ENCODE measurements at regions not wholly inside any gene's neighbourhood (a gene's known extent, or its start where the extent isn't known, plus 50 kb on each side); places are given as distances from the start of the nearest gene placed in this dataset.

DNA sequence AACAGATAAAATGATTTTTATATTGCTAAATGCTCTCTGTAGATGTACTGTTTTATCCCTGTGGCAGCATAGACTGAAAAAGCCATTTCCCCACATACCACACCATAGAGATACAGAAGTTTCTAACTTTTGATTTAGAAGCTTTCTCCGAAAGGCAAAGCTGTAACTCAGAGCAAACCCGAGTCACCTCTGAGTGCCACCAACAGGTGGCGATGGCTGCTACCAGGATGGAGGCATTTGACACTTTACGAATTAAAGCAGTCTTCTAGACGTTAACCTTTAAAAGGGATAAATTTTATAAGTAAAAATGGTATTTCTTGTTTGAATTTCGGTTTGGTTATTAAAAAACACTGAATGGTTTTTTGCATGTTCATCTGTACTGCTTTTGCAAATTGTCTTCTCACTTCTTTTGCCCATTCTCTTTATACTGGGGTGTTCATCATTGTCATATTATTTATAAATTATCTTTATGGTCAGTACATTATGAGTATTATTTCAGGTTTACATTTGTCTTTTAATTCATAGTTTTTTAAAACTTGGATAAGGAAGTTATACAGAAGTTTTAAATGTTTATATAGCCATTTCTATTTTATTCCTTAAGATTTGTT lies 201.0 kb upstream of the CEP162 start:
- no peak for DNase-seq (ENCODE audit: low read depth)
- H3K4me3 ChIP-seq (ENCODE audit: low read depth, low read length): no peak overlapping the region
- TF ChIP-seq, protein P1, sequence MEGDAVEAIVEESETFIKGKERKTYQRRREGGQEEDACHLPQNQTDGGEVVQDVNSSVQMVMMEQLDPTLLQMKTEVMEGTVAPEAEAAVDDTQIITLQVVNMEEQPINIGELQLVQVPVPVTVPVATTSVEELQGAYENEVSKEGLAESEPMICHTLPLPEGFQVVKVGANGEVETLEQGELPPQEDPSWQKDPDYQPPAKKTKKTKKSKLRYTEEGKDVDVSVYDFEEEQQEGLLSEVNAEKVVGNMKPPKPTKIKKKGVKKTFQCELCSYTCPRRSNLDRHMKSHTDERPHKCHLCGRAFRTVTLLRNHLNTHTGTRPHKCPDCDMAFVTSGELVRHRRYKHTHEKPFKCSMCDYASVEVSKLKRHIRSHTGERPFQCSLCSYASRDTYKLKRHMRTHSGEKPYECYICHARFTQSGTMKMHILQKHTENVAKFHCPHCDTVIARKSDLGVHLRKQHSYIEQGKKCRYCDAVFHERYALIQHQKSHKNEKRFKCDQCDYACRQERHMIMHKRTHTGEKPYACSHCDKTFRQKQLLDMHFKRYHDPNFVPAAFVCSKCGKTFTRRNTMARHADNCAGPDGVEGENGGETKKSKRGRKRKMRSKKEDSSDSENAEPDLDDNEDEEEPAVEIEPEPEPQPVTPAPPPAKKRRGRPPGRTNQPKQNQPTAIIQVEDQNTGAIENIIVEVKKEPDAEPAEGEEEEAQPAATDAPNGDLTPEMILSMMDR (conservative IDR thresholded peaks at IDR 0.05; ENCODE audit: low read depth, low read length): peak; percentile 96

GRCh38 chr6:84425971-84426705 lies 198.7 kb upstream of the CEP162 start:
- H3K4me3 ChIP-seq (ENCODE audit: low read depth, low read length): no peak overlapping the region
- no peak for DNase-seq (ENCODE audit: low read depth)
- TF ChIP-seq, protein P1 (conservative IDR thresholded peaks at IDR 0.05; ENCODE audit: low read depth, low read length): no peak

DNA sequence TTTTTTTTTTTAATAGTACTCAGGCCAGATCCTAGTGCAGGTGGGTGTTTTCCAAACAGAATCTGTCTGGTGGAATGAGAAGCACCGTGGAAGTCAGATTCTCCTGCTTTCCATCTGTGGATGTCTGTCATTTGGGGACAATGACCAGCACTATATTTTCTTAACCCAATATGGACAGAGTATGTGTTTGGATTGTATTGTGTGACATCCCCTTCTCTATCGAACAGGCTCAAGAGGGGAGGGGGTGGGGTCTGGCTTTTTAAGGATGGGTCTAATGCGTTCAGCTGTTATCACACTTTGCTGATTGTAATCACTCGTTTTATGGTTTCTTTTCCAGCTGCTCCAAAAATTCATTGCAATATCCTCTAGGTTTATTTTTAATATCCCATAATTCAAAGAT lies 197.5 kb upstream of the CEP162 start:
- H3K4me3 ChIP-seq (ENCODE audit: low read depth, low read length): no peak overlapping the region
- TF ChIP-seq, protein P1 (conservative IDR thresholded peaks at IDR 0.05; ENCODE audit: low read depth, low read length): no peak
- DNase-seq (ENCODE audit: low read depth): no peak

DNA sequence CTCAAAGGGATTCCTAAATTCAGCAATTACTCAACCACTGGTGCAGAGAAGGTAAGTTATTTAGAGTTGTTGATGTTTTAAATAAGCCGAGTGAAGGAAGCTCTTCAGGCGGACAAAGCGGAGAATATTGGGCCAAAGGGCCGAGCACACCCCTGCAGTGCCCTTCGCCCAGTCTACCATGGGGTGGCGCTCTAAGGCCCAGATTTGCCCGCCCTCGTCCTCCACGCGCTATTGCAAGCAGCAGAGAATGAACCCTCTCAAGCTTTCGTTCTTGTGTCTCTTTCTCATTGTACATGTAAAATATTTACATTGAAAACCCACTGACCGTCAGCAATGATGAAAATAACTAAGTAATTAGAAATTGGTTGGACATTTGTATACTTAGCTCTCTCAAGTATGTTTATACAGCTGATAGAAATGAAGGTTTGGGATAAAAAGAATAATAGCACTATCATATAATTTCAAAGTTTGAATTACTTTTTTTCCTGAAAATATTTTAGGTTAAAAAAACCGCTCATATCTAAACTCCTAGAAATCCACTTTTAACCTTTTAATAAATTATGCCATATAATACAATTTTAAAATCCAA lies 195.0 kb upstream of the CEP162 start:
- no peak for DNase-seq (ENCODE audit: low read depth)
- H3K4me3 ChIP-seq (ENCODE audit: low read depth, low read length): no peak overlapping the region
- TF ChIP-seq, protein P1 (conservative IDR thresholded peaks at IDR 0.05; ENCODE audit: low read depth, low read length): peak; percentile 93

DNA sequence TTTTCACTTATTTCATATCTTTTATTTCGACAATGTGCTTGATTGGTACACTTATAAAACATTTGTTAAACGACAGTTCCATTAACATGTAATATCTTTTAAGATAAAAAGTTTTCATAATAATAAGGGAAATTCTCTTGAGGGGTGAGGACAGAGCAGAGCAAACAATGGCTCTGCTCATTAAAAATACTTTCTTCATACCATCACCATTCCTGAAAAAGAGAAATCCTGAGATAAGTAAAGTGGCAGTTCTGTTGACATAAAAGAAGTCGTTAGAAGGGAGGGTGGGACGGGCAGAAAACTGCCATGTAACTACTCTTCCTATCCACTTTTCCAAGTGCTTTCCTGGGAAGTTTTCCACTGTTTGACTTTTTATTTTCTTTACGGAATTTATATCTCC lies 193.6 kb upstream of the CEP162 start:
- no peak for DNase-seq (ENCODE audit: low read depth)
- TF ChIP-seq, protein P1 (conservative IDR thresholded peaks at IDR 0.05; ENCODE audit: low read depth, low read length): no peak

GRCh38 chr6:84417260-84417659 lies 189.8 kb upstream of the CEP162 start:
- H3K4me3 ChIP-seq (ENCODE audit: low read depth, low read length): no peak overlapping the region
- TF ChIP-seq, protein P1 (conservative IDR thresholded peaks at IDR 0.05; ENCODE audit: low read depth, low read length): no peak
- DNase-seq (ENCODE audit: low read depth): no peak

More for the DNA sequence above, 193.6 kb upstream of the CEP162 start:
- H3K4me3 ChIP-seq (ENCODE audit: low read depth, low read length): no peak overlapping the region
